ENCODE measurements at regions not wholly inside any gene's neighbourhood (a gene's known extent, or its start where the extent isn't known, plus 50 kb on each side); places are given as distances from the start of the nearest gene placed in this dataset.

- TF ChIP-seq CTCF (IDR thresholded peaks at IDR 0.05 in 4 of 5, conservative IDR thresholded peaks at IDR 0.05 in 1 of 5) (no peak), POLR2A (IDR thresholded peaks at IDR 0.05) (no peak)
Observed at GRCh38 chr3:188060264-188060835, 93.6 kb upstream of the LPP start.

Data from gastrocnemius medialis (tissue), 4 donors.